ENCODE measurements at regions not wholly inside any gene's neighbourhood (a gene's known extent, or its start where the extent isn't known, plus 50 kb on each side); places are given as distances from the start of the nearest gene placed in this dataset.
"Not testable (repeated sequence)": the region's sequence is repeated elsewhere in the genome, so short reads cannot be mapped to it uniquely, and the experiment has no call there.

- H3K27ac ChIP-seq (replicated peaks) = no peak overlapping the region
- TF ChIP-seq CTCF (IDR thresholded peaks at IDR 0.05; ENCODE audit: insufficient read depth, low read length) = no peak
- no peak for TF ChIP-seq SPI1 (IDR thresholded peaks at IDR 0.05; ENCODE audit: borderline replicate concordance, low read depth)
- TF ChIP-seq GABPA (IDR thresholded peaks at IDR 0.05; ENCODE audit: low read depth) = no peak
- TF ChIP-seq POLR2AphosphoS5 (IDR thresholded peaks at IDR 0.05; ENCODE audit: low read depth) = no peak
- TF ChIP-seq, protein P1, sequence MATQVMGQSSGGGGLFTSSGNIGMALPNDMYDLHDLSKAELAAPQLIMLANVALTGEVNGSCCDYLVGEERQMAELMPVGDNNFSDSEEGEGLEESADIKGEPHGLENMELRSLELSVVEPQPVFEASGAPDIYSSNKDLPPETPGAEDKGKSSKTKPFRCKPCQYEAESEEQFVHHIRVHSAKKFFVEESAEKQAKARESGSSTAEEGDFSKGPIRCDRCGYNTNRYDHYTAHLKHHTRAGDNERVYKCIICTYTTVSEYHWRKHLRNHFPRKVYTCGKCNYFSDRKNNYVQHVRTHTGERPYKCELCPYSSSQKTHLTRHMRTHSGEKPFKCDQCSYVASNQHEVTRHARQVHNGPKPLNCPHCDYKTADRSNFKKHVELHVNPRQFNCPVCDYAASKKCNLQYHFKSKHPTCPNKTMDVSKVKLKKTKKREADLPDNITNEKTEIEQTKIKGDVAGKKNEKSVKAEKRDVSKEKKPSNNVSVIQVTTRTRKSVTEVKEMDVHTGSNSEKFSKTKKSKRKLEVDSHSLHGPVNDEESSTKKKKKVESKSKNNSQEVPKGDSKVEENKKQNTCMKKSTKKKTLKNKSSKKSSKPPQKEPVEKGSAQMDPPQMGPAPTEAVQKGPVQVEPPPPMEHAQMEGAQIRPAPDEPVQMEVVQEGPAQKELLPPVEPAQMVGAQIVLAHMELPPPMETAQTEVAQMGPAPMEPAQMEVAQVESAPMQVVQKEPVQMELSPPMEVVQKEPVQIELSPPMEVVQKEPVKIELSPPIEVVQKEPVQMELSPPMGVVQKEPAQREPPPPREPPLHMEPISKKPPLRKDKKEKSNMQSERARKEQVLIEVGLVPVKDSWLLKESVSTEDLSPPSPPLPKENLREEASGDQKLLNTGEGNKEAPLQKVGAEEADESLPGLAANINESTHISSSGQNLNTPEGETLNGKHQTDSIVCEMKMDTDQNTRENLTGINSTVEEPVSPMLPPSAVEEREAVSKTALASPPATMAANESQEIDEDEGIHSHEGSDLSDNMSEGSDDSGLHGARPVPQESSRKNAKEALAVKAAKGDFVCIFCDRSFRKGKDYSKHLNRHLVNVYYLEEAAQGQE (IDR thresholded peaks at IDR 0.05; ENCODE audit: insufficient replicate concordance, low read depth) = no peak
These were observed 241.3 kb upstream of the MAGEC2 start for GRCh38 chrX:142446349-142446748.

DNA sequence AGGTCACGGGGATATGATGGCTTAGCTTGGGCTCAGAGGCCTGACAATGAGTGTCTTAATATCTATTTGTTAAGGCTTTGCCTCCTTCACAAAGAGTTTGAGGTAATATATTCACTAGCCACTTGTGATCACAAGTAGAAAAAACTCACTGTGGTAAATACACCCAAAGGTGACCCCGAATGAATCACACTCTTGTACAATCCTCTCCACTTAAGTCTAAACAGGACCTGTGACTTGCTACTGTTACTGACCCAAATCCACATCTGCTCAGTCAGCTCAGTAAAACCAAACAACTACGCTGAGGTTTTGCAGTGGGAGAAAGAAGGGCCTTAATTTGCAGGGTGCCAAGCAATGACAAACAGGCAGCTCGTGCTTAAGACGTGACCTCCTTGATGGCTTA, 223.8 kb upstream of the MAGEC2 start:
- Histone ChIP-seq H3K4me3 (replicated peaks; ENCODE audit: insufficient read depth, low read length) (no peak overlapping the region), H3K27ac (replicated peaks) (no peak overlapping the region), H3K27me3 (ENCODE audit: insufficient read depth, poor library complexity, severe bottlenecking) (no peaks in the 10 kb centered on the region)
- no peak for DNase-seq (ENCODE audit: low read depth in 1 of 2, low spot score in 1 of 2)
- TF ChIP-seq, protein P1 (IDR thresholded peaks at IDR 0.05; ENCODE audit: insufficient replicate concordance, low read depth) = no peak
- TF ChIP-seq CTCF (IDR thresholded peaks at IDR 0.05; ENCODE audit: insufficient read depth, low read length) = no peak
- TF ChIP-seq SPI1 (IDR thresholded peaks at IDR 0.05; ENCODE audit: borderline replicate concordance, low read depth) = no peak
- TF ChIP-seq GABPA (IDR thresholded peaks at IDR 0.05; ENCODE audit: low read depth) = no peak

More at GRCh38 chrX:142446349-142446748, 241.3 kb upstream of the MAGEC2 start:
- Histone ChIP-seq H3K27me3 (ENCODE audit: insufficient read depth, poor library complexity, severe bottlenecking) (no peaks in the 10 kb centered on the region), H3K4me3 (replicated peaks; ENCODE audit: insufficient read depth, low read length) (no peak overlapping the region)
- no peak for DNase-seq (ENCODE audit: low read depth in 1 of 2, low spot score in 1 of 2)

GRCh38 chrX:142390998-142391397, 185.9 kb upstream of the MAGEC2 start:
- not testable (repeated sequence) for H3K27ac ChIP-seq (replicated peaks); DNase-seq (ENCODE audit: low read depth in 1 of 2, low spot score in 1 of 2); H3K27me3 ChIP-seq (ENCODE audit: insufficient read depth, poor library complexity, severe bottlenecking); H3K4me3 ChIP-seq (replicated peaks; ENCODE audit: insufficient read depth, low read length)

DNA sequence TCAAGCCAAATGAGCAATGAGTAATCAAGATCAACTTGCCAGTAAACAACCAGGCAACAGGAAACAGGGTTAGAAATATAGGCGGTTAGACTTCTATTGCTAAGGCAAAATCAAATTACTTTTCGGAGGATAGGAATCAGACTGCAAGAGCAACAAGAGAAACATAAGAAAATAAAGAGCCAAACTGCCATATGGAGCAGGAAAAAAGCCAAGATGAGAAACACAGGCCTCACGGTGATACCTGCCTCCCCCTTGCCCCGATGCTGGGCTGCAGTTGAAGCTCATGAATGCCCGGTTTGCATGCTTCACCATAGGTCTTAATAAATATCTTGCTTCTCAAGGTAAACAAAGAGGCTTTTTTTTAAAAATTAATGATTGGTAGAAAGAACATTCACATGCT, 158.4 kb upstream of the MAGEC2 start:
- no peaks in the 10 kb centered on the region for H3K27me3 ChIP-seq (ENCODE audit: insufficient read depth, poor library complexity, severe bottlenecking)
- no peak overlapping the region for H3K4me3 ChIP-seq (replicated peaks; ENCODE audit: insufficient read depth, low read length)
- no peak for TF ChIP-seq GABPA (IDR thresholded peaks at IDR 0.05; ENCODE audit: low read depth)
- no peak for TF ChIP-seq SPI1 (IDR thresholded peaks at IDR 0.05; ENCODE audit: borderline replicate concordance, low read depth)
- TF ChIP-seq POLR2AphosphoS5 (IDR thresholded peaks at IDR 0.05; ENCODE audit: low read depth) = no peak
- TF ChIP-seq, protein P1 (IDR thresholded peaks at IDR 0.05; ENCODE audit: insufficient replicate concordance, low read depth) = no peak
- no peak for TF ChIP-seq CTCF (IDR thresholded peaks at IDR 0.05; ENCODE audit: insufficient read depth, low read length)
- DNase-seq (ENCODE audit: low read depth in 1 of 2, low spot score in 1 of 2) = no peak
- no peak overlapping the region for H3K27ac ChIP-seq (replicated peaks)

All from HL-60 (cell line).